ENCODE measurements at regions not wholly inside any gene's neighbourhood (a gene's known extent, or its start where the extent isn't known, plus 50 kb on each side); places are given as distances from the start of the nearest gene placed in this dataset.

GRCh38 chrX:68988865-68989264, 160.0 kb downstream of the EFNB1 start:
- no peak for TF ChIP-seq CTCF (IDR thresholded peaks at IDR 0.05; ENCODE audit: extremely low read depth, missing control alignments)
- DNase-seq (ENCODE audit: low spot score) = no peak

GRCh38 chrX:68985135-68985755, 156.4 kb downstream of the EFNB1 start:
- no peak for TF ChIP-seq CTCF (IDR thresholded peaks at IDR 0.05; ENCODE audit: extremely low read depth, missing control alignments)
- no peak for DNase-seq (ENCODE audit: low spot score)

GRCh38 chrX:68983004-68983857, 154.4 kb downstream of the EFNB1 start:
- no peak for DNase-seq (ENCODE audit: low spot score)
- TF ChIP-seq CTCF (IDR thresholded peaks at IDR 0.05; ENCODE audit: extremely low read depth, missing control alignments) = no peak

- DNase-seq (ENCODE audit: low spot score) = no peak
Observed at GRCh38 chrX:68982476-68982875, 153.7 kb downstream of the EFNB1 start.

GRCh38 chrX:68980906-68981616, 152.2 kb downstream of the EFNB1 start:
- no peak for DNase-seq (ENCODE audit: low spot score)
- TF ChIP-seq CTCF (IDR thresholded peaks at IDR 0.05; ENCODE audit: extremely low read depth, missing control alignments) = no peak

More at GRCh38 chrX:68982476-68982875, 153.7 kb downstream of the EFNB1 start:
- no peak for TF ChIP-seq CTCF (IDR thresholded peaks at IDR 0.05; ENCODE audit: extremely low read depth, missing control alignments)

- no peak for TF ChIP-seq CTCF (IDR thresholded peaks at IDR 0.05; ENCODE audit: extremely low read depth, missing control alignments)
- DNase-seq (ENCODE audit: low spot score) = no peak
Observed at GRCh38 chrX:68978655-68979054, 149.8 kb downstream of the EFNB1 start.

- no peak for DNase-seq (ENCODE audit: low spot score)
- TF ChIP-seq CTCF (IDR thresholded peaks at IDR 0.05; ENCODE audit: extremely low read depth, missing control alignments) = no peak
Observed at GRCh38 chrX:68978255-68978654, 149.4 kb downstream of the EFNB1 start.

All from GM20000 (cell line).